ENCODE measurements at regions not wholly inside any gene's neighbourhood (a gene's known extent, or its start where the extent isn't known, plus 50 kb on each side); places are given as distances from the start of the nearest gene placed in this dataset.

DNA sequence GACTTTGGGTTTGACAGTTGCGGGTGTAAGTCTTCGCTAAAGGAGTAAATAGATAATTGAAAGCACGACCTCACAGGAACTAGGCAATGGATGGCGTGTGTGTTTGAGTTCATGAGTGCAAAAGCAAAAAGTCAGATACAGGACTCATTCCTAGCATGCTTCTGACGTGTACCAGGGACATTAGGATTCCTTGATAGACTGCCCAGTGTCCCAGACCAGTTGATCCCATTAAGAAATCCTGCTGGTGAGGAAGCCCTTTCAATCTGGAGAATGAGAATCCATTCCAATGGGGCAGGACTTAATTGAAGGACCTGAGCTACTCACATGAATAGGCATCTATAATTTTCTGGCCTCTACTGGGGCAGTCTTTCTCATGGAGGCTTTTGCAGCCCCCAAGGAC is 235.4 kb downstream of the RAD51AP2 start:
- Histone ChIP-seq H4K20me1 (ENCODE audit: control insufficient read depth, insufficient read depth) (no peaks in the 10 kb centered on the region), H3K36me3 (ENCODE audit: control insufficient read depth in 2 of 2, insufficient read depth in 2 of 2, low read length in 1 of 2) (no peaks in the 10 kb centered on the region), H3K4me3 (no peak overlapping the region), H3K79me2 (ENCODE audit: control insufficient read depth, insufficient read depth, low read length) (no peaks in the 10 kb centered on the region), H3K9ac (ENCODE audit: control insufficient read depth, insufficient read depth, low read length) (no peak overlapping the region), H3K9me3 (replicated peaks; ENCODE audit: control insufficient read depth, insufficient read depth, low read length) (no peaks in the 10 kb centered on the region), H2AFZ (ENCODE audit: control insufficient read depth, low read depth, low read length) (no peak overlapping the region), H3K4me1 (ENCODE audit: control insufficient read depth, insufficient read depth, low read length) (no peaks in the 10 kb centered on the region), H3K27ac (ENCODE audit: control insufficient read depth, insufficient read depth) (no peak overlapping the region), H3K27me3 (replicated peaks in 1 of 2; ENCODE audit: control insufficient read depth in 2 of 2, insufficient read depth in 2 of 2, low read length in 1 of 2) (no peaks in the 10 kb centered on the region), H3K4me2 (ENCODE audit: control insufficient read depth, insufficient read depth) (no peak overlapping the region)
- POLR2A ChIA-PET, result no interaction called here
- no TSS peak for BruUV-seq (replicated peaks)
- DNase-seq (ENCODE audit: low read depth, low spot score) (no peak), ATAC-seq (no peak), FAIRE-seq (no peak)
- CTCF ChIA-PET, result no interaction called here
- intact Hi-C loops (cut with micrococcal nuclease; ENCODE audit: unreplicated experiment), result no loop called here
- SMC1A ChIA-PET (ENCODE audit: uncharacterized antibody, unreplicated experiment), result no interaction called here
- RAD21 ChIA-PET (ENCODE audit: unreplicated experiment), result no interaction called here
- in situ Hi-C loops (cut with MboI), result no loop called here
- WGBS (ENCODE audit: insufficient coverage, insufficient replicate concordance, low lambda C conversion rate, missing lambda C conversion rate), result 40% methylated on average over 5 of the region's 5 CpGs
- no peak for TF ChIP-seq NR2C1 (IDR thresholded peaks at IDR 0.05)
- no peak for TF ChIP-seq MLLT1 (IDR thresholded peaks at IDR 0.05)
- TF ChIP-seq, protein P1, sequence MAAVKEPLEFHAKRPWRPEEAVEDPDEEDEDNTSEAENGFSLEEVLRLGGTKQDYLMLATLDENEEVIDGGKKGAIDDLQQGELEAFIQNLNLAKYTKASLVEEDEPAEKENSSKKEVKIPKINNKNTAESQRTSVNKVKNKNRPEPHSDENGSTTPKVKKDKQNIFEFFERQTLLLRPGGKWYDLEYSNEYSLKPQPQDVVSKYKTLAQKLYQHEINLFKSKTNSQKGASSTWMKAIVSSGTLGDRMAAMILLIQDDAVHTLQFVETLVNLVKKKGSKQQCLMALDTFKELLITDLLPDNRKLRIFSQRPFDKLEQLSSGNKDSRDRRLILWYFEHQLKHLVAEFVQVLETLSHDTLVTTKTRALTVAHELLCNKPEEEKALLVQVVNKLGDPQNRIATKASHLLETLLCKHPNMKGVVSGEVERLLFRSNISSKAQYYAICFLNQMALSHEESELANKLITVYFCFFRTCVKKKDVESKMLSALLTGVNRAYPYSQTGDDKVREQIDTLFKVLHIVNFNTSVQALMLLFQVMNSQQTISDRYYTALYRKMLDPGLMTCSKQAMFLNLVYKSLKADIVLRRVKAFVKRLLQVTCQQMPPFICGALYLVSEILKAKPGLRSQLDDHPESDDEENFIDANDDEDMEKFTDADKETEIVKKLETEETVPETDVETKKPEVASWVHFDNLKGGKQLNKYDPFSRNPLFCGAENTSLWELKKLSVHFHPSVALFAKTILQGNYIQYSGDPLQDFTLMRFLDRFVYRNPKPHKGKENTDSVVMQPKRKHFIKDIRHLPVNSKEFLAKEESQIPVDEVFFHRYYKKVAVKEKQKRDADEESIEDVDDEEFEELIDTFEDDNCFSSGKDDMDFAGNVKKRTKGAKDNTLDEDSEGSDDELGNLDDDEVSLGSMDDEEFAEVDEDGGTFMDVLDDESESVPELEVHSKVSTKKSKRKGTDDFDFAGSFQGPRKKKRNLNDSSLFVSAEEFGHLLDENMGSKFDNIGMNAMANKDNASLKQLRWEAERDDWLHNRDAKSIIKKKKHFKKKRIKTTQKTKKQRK (IDR thresholded peaks at IDR 0.05; ENCODE audit: low read depth, low read length), result no peak
- TF ChIP-seq RCOR1 (conservative IDR thresholded peaks at IDR 0.05; ENCODE audit: low read depth, low read length), result no peak
- TF ChIP-seq, protein P2, sequence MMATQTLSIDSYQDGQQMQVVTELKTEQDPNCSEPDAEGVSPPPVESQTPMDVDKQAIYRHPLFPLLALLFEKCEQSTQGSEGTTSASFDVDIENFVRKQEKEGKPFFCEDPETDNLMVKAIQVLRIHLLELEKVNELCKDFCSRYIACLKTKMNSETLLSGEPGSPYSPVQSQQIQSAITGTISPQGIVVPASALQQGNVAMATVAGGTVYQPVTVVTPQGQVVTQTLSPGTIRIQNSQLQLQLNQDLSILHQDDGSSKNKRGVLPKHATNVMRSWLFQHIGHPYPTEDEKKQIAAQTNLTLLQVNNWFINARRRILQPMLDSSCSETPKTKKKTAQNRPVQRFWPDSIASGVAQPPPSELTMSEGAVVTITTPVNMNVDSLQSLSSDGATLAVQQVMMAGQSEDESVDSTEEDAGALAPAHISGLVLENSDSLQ (IDR thresholded peaks at IDR 0.05), result no peak
- no peak for TF ChIP-seq USF2 (IDR thresholded peaks at IDR 0.05; ENCODE audit: borderline replicate concordance, low read depth, low read length)
- no peak for TF ChIP-seq SUZ12 (IDR thresholded peaks at IDR 0.05; ENCODE audit: unreplicated experiment)
- TF ChIP-seq SREBF1 (IDR thresholded peaks at IDR 0.05; ENCODE audit: low read length), result no peak
- no peak for TF ChIP-seq CBX3 (IDR thresholded peaks at IDR 0.05; ENCODE audit: borderline replicate concordance, low read depth)
- no peak for TF ChIP-seq PAX5 (IDR thresholded peaks at IDR 0.05; ENCODE audit: borderline replicate concordance, low read depth, low read length)
- no peak for TF ChIP-seq SIN3A (IDR thresholded peaks at IDR 0.05; ENCODE audit: low read depth, low read length)
- no peak for TF ChIP-seq MEF2A (IDR thresholded peaks at IDR 0.05; ENCODE audit: insufficient read depth, low read depth, low read length)
- no peak for TF ChIP-seq POLR2AphosphoS2 (IDR thresholded peaks at IDR 0.05; ENCODE audit: low read depth, low read length)
- TF ChIP-seq TCF3 (IDR thresholded peaks at IDR 0.05; ENCODE audit: borderline replicate concordance, insufficient read depth, low read depth, low read length), result no peak
- no peak for TF ChIP-seq NKRF (conservative IDR thresholded peaks at IDR 0.05)
- TF ChIP-seq EED (IDR thresholded peaks at IDR 0.05; ENCODE audit: low read depth), result no peak
- no peak for TF ChIP-seq ZZZ3 (IDR thresholded peaks at IDR 0.05; ENCODE audit: control insufficient read depth, insufficient read length, low read depth)
- no peak for TF ChIP-seq RB1 (IDR thresholded peaks at IDR 0.05; ENCODE audit: borderline replicate concordance)
